Islet of Langerhans (tissue), 1 donor: ENCODE measurements at regions not wholly inside any gene's neighbourhood (a gene's known extent, or its start where the extent isn't known, plus 50 kb on each side); places are given as distances from the start of the nearest gene placed in this dataset.
"Not testable (repeated sequence)": the region's sequence is repeated elsewhere in the genome, so short reads cannot be mapped to it uniquely, and the experiment has no call there.

Experiments used
- FAIRE-seq: peaks from one replicate; lab custom pipeline; 2011; peaks lifted over from hg19 to GRCh38; lab: Jason Lieb, UNC

- no peak for FAIRE-seq
These were observed 1261.2 kb downstream of the TMEM121 start for GRCh38 chr14:106787626-106788025.

- FAIRE-seq, result no peak
These were observed 1262.2 kb downstream of the TMEM121 start for GRCh38 chr14:106788534-106788933.

- FAIRE-seq, result no peak
These were observed 1262.9 kb downstream of the TMEM121 start for GRCh38 chr14:106789318-106789717.

GRCh38 chr14:106790189-106791036, 1264.0 kb downstream of the TMEM121 start:
- FAIRE-seq, result peak; percentile 5

- FAIRE-seq, result no peak
These were observed 1266.2 kb downstream of the TMEM121 start for GRCh38 chr14:106792543-106792942.

- not testable (repeated sequence) for FAIRE-seq
These were observed 1271.8 kb downstream of the TMEM121 start for GRCh38 chr14:106798166-106798565.

GRCh38 chr14:106802413-106803364, 1276.3 kb downstream of the TMEM121 start:
- FAIRE-seq, result no peak

- no peak for FAIRE-seq
These were observed 1277.0 kb downstream of the TMEM121 start for GRCh38 chr14:106803379-106803778.

GRCh38 chr14:106807493-106807892, 1281.1 kb downstream of the TMEM121 start:
- no peak for FAIRE-seq

GRCh38 chr14:106808458-106808857, 1282.1 kb downstream of the TMEM121 start:
- no peak for FAIRE-seq

- FAIRE-seq, result no peak
These were observed 1282.5 kb downstream of the TMEM121 start for GRCh38 chr14:106808907-106809306.

- no peak for FAIRE-seq
These were observed 1283.2 kb downstream of the TMEM121 start for GRCh38 chr14:106809615-106810014.

GRCh38 chr14:106810168-106810567, 1283.8 kb downstream of the TMEM121 start:
- FAIRE-seq, result not testable (repeated sequence)

GRCh38 chr14:106811162-106811561, 1284.8 kb downstream of the TMEM121 start:
- no peak for FAIRE-seq

GRCh38 chr14:106812788-106813476, 1286.5 kb downstream of the TMEM121 start:
- no peak for FAIRE-seq

GRCh38 chr14:106813477-106813823, 1287.1 kb downstream of the TMEM121 start:
- no peak for FAIRE-seq

- FAIRE-seq, result peak; percentile 24
These were observed 1293.7 kb downstream of the TMEM121 start for GRCh38 chr14:106820119-106820518.

- no peak for FAIRE-seq
These were observed 1294.7 kb downstream of the TMEM121 start for GRCh38 chr14:106821119-106821518.

GRCh38 chr14:106822905-106823304, 1296.5 kb downstream of the TMEM121 start:
- no peak for FAIRE-seq

GRCh38 chr14:106823552-106823951, 1297.2 kb downstream of the TMEM121 start:
- no peak for FAIRE-seq

GRCh38 chr14:106826833-106827369, 1300.5 kb downstream of the TMEM121 start:
- no peak for FAIRE-seq

GRCh38 chr14:106831322-106831720, 1304.9 kb downstream of the TMEM121 start:
- no peak for FAIRE-seq
